Progenitor cell of endocrine pancreas (in vitro differentiated cells): ENCODE measurements at regions not wholly inside any gene's neighbourhood (a gene's known extent, or its start where the extent isn't known, plus 50 kb on each side); places are given as distances from the start of the nearest gene placed in this dataset.

Experiments
- DNase-seq: peaks from one replicate; pipeline ENCODE4 v3.0.0; 2021; ENCODE audit warnings: low spot score; ENCODE audit not compliant: unreplicated experiment
- H3K27ac Mint-ChIP-seq: 2 replicates; pipeline ENCODE4 v1.8.0; 2021; ENCODE audit warnings: mild to moderate bottlenecking, moderate library complexity, mixed read lengths
- H3K27me3 Mint-ChIP-seq: 2 replicates; pipeline ENCODE4 v1.8.0; 2021; ENCODE audit warnings: mixed read lengths
- H3K36me3 Mint-ChIP-seq: 2 replicates; pipeline ENCODE4 v1.8.0; 2022; ENCODE audit warnings: mixed read lengths; ENCODE audit not compliant: insufficient read depth
- H3K4me1 Mint-ChIP-seq: 2 replicates; pipeline ENCODE4 v1.8.0; 2021; ENCODE audit warnings: low read depth, mixed read lengths
- H3K4me3 Mint-ChIP-seq: 2 replicates; pipeline ENCODE4 v1.8.0; 2021; ENCODE audit warnings: low read depth, mild to moderate bottlenecking, moderate library complexity, mixed read lengths
- H3K9me3 Mint-ChIP-seq: 2 replicates; pipeline ENCODE4 v1.8.0; 2021; ENCODE audit warnings: low read depth, mixed read lengths
- CTCF ChIP-seq: fragments of 200-600 bp; sonication (generic); IDR thresholded peaks from one replicate; pipeline ENCODE4 v1.5.0; 2021; ENCODE audit warnings: antibody characterized with exemption, mild to moderate bottlenecking; ENCODE audit not compliant: unreplicated experiment

- no peak for TF ChIP-seq CTCF
- DNase-seq, result no peak
- Mint-ChIP-seq H3K4me1 (no peaks in the 10 kb centered on the region), H3K4me3 (no peak overlapping the region), H3K9me3 (peaks cover 6% of the 10 kb centered on the region), H3K27ac (no peak overlapping the region), H3K36me3 (no peaks in the 10 kb centered on the region), H3K27me3 (peaks cover 7% of the 10 kb centered on the region)
These were observed 134.4 kb upstream of the OR4E1 start for GRCh38 chr14:21807975-21808374.

GRCh38 chr14:21804981-21805380 is 131.4 kb upstream of the OR4E1 start:
- H3K27ac Mint-ChIP-seq, result no peak overlapping the region
- no peak overlapping the region for H3K4me3 Mint-ChIP-seq
- H3K9me3 Mint-ChIP-seq, result peaks cover 6% of the 10 kb centered on the region
- H3K4me1 Mint-ChIP-seq, result no peaks in the 10 kb centered on the region
- H3K27me3 Mint-ChIP-seq, result peaks cover 7% of the 10 kb centered on the region
- no peak for DNase-seq
- TF ChIP-seq CTCF, result no peak
- H3K36me3 Mint-ChIP-seq, result no peaks in the 10 kb centered on the region

GRCh38 chr14:21802441-21802840 is 128.8 kb upstream of the OR4E1 start:
- no peak overlapping the region for H3K4me3 Mint-ChIP-seq
- no peak overlapping the region for H3K27ac Mint-ChIP-seq
- peaks cover 6% of the 10 kb centered on the region for H3K9me3 Mint-ChIP-seq
- no peaks in the 10 kb centered on the region for H3K27me3 Mint-ChIP-seq
- no peaks in the 10 kb centered on the region for H3K36me3 Mint-ChIP-seq
- H3K4me1 Mint-ChIP-seq, result peaks cover 2% of the 10 kb centered on the region
- DNase-seq, result no peak
- no peak for TF ChIP-seq CTCF

- TF ChIP-seq CTCF, result no peak
- Mint-ChIP-seq H3K4me1 (peaks cover 2% of the 10 kb centered on the region), H3K9me3 (peaks cover 11% of the 10 kb centered on the region), H3K36me3 (no peaks in the 10 kb centered on the region), H3K27me3 (peaks cover 4% of the 10 kb centered on the region), H3K27ac (no peak overlapping the region), H3K4me3 (no peak overlapping the region)
- DNase-seq, result no peak
These were observed 123.3 kb upstream of the OR4E1 start for GRCh38 chr14:21796916-21797315.

- DNase-seq, result no peak
- H3K27ac Mint-ChIP-seq, result no peak overlapping the region
- H3K27me3 Mint-ChIP-seq, result peaks cover 8% of the 10 kb centered on the region
- H3K9me3 Mint-ChIP-seq, result peaks cover 11% of the 10 kb centered on the region
- TF ChIP-seq CTCF, result no peak
- H3K36me3 Mint-ChIP-seq, result no peaks in the 10 kb centered on the region
- no peak overlapping the region for H3K4me3 Mint-ChIP-seq
- peaks cover 2% of the 10 kb centered on the region for H3K4me1 Mint-ChIP-seq
These were observed 121.8 kb upstream of the OR4E1 start for GRCh38 chr14:21795456-21795855.
